GM23338 (cell line): ENCODE measurements at regions not wholly inside any gene's neighbourhood (a gene's known extent, or its start where the extent isn't known, plus 50 kb on each side); places are given as distances from the start of the nearest gene placed in this dataset.

Source experiments
- ATAC-seq: fragments of 200-7000 bp; cut with Tn5 transposase; 3 replicates; pipeline ENCODE4 v1.9.1; 2020
- DNase-seq: peaks from one replicate; pipeline ENCODE4 v3.0.0-alpha.2; 2015; ENCODE audit warnings: low spot score
- H2AFZ ChIP-seq: fragments of 200-600 bp; sonication (generic); 2 replicates; pipeline ENCODE4 v1.8.0; 2016; ENCODE audit warnings: antibody characterized with exemption, mild to moderate bottlenecking, moderate library complexity
- H3F3A ChIP-seq: fragments of 200-600 bp; sonication (generic); replicated peaks from 2 replicates; pipeline ENCODE4 v1.8.0; 2017; ENCODE audit warnings: antibody characterized with exemption, mixed run types, low read depth
- H3K27ac ChIP-seq: fragments of 200-600 bp; sonication (generic); 2 replicates; pipeline ENCODE4 v1.6.1; 2016; ENCODE audit warnings: low read depth
- H3K27me3 ChIP-seq: fragments of 200-600 bp; sonication (generic); 2 replicates; pipeline ENCODE4 v1.8.0; 2016; ENCODE audit warnings: mild to moderate bottlenecking, mixed run types, moderate library complexity; ENCODE audit not compliant: insufficient read depth
- H3K36me3 ChIP-seq: fragments of 200-600 bp; sonication (generic); 2 replicates; pipeline ENCODE4 v1.8.0; 2016; ENCODE audit warnings: mild to moderate bottlenecking; ENCODE audit not compliant: insufficient read depth
- H3K4me1 ChIP-seq: fragments of 200-600 bp; sonication (generic); 2 replicates; pipeline ENCODE4 v1.8.0; 2016; ENCODE audit warnings: mild to moderate bottlenecking, moderate library complexity; ENCODE audit not compliant: insufficient read depth
- H3K4me2 ChIP-seq: fragments of 200-600 bp; sonication (generic); 2 replicates; pipeline ENCODE4 v1.7.1; 2017; ENCODE audit warnings: mixed run types
- H3K4me3 ChIP-seq: fragments of 200-600 bp; sonication (generic); 2 replicates; pipeline ENCODE4 v1.6.1; 2016; ENCODE audit warnings: mixed run types
- H3K79me2 ChIP-seq: fragments of 200-600 bp; sonication (generic); replicated peaks from 2 replicates; pipeline ENCODE4 v1.8.0; 2017; ENCODE audit warnings: mild to moderate bottlenecking; ENCODE audit not compliant: insufficient read depth
- H3K9me2 ChIP-seq: fragments of 200-600 bp; sonication (generic); 2 replicates; pipeline ENCODE4 v1.8.0; 2017; ENCODE audit not compliant: insufficient read depth
- H4K20me1 ChIP-seq: fragments of 200-600 bp; sonication (generic); replicated peaks from 2 replicates; pipeline ENCODE4 v1.8.0; 2017; ENCODE audit warnings: mild to moderate bottlenecking; ENCODE audit not compliant: insufficient read depth
- H3K27ac Mint-ChIP-seq: 2 replicates; pipeline ENCODE4 v1.8.0; 2020; ENCODE audit warnings: inconsistent platforms, mild to moderate bottlenecking, moderate library complexity, mixed read lengths
- H3K27me3 Mint-ChIP-seq: 3 replicates; pipeline ENCODE4 v1.8.0; 2022; ENCODE audit warnings: low read depth, mild to moderate bottlenecking, moderate library complexity, mixed read lengths, inconsistent platforms; ENCODE audit not compliant: insufficient read depth, poor library complexity
- H3K36me3 Mint-ChIP-seq: 3 replicates; pipeline ENCODE4 v1.8.0; 2021; ENCODE audit warnings: low read depth, mild to moderate bottlenecking, inconsistent platforms, moderate library complexity, mixed read lengths
- H3K4me1 Mint-ChIP-seq: 3 replicates; pipeline ENCODE4 v1.8.0; 2020; ENCODE audit warnings: mild to moderate bottlenecking, inconsistent platforms, mixed read lengths
- H3K4me3 Mint-ChIP-seq: 3 replicates; pipeline ENCODE4 v1.8.0; 2021; ENCODE audit warnings: moderate library complexity, mild to moderate bottlenecking, inconsistent platforms, mixed read lengths
- H3K9me3 Mint-ChIP-seq: 3 replicates; pipeline ENCODE4 v1.8.0; 2020; ENCODE audit warnings: moderate library complexity, mild to moderate bottlenecking, inconsistent platforms, mixed read lengths
- CREB1 ChIP-seq: fragments of 250-450 bp; sonication (Bioruptor Pico); IDR thresholded peaks from 2 replicates; pipeline ENCODE4 v1.5.0; 2020; ENCODE audit warnings: low read depth, mild to moderate bottlenecking, moderate library complexity
- ETS1 ChIP-seq: IDR thresholded peaks from 2 replicates; pipeline ENCODE4 v1.6.1; 2016; ENCODE audit warnings: antibody characterized with exemption
- EZH2phosphoT487 ChIP-seq: fragments of 200-600 bp; sonication (generic); IDR thresholded peaks from one replicate; pipeline ENCODE4 v1.8.1; 2018; ENCODE audit warnings: antibody characterized with exemption; ENCODE audit not compliant: unreplicated experiment
- JUNB ChIP-seq: IDR thresholded peaks from one replicate; pipeline ENCODE4 v1.6.1; 2016; ENCODE audit warnings: antibody characterized with exemption; ENCODE audit not compliant: unreplicated experiment
- NANOG ChIP-seq: IDR thresholded peaks from 2 replicates; pipeline ENCODE4 v1.6.1; 2016; ENCODE audit warnings: antibody characterized with exemption, borderline replicate concordance
- POLR2AphosphoS5 ChIP-seq: IDR thresholded peaks from 2 replicates; pipeline ENCODE4 v1.6.1; 2016; ENCODE audit warnings: antibody characterized with exemption, low read depth
- ZNF114 ChIP-seq: fragments of 250-450 bp; sonication (Bioruptor Pico); IDR thresholded peaks from 2 replicates; pipeline ENCODE4 v1.5.0; 2020; ENCODE audit warnings: mild to moderate bottlenecking, moderate library complexity
- ZNF331 ChIP-seq: fragments of 250-450 bp; sonication (Bioruptor Pico); IDR thresholded peaks from 2 replicates; pipeline ENCODE4 v1.5.0; 2020; ENCODE audit warnings: low read depth, mild to moderate bottlenecking, moderate library complexity
- ZNF462 ChIP-seq: fragments of 250-450 bp; sonication (Bioruptor Pico); IDR thresholded peaks from 2 replicates; pipeline ENCODE4 v1.5.0; 2020; ENCODE audit warnings: mild to moderate bottlenecking, moderate library complexity
- TF ChIP-seq, protein P1 (sequence below): IDR thresholded peaks from one replicate; pipeline ENCODE4 v1.6.1; 2018; ENCODE audit warnings: antibody characterized with exemption; ENCODE audit not compliant: unreplicated experiment

- Histone ChIP-seq H3K79me2 (no peaks in the 10 kb centered on the region), H3K4me1 (no peaks in the 10 kb centered on the region; the same call in 1 of the 2 replicates), H2AFZ (no peak overlapping the region), H4K20me1 (no peaks in the 10 kb centered on the region), H3K9me2 (no peaks in the 10 kb centered on the region), H3K4me3 (no peak overlapping the region), H3K4me2 (no peak overlapping the region), H3K36me3 (no peaks in the 10 kb centered on the region; the same call in 1 of the 2 replicates), H3K27ac (no peak overlapping the region), H3F3A (no peaks in the 10 kb centered on the region), H3K27me3 (no peaks in the 10 kb centered on the region)
- H3K4me1 Mint-ChIP-seq = peaks cover 6% of the 10 kb centered on the region; the same call in 2 of the 3 replicates
- DNase-seq = no peak
- no peak overlapping the region for H3K27ac Mint-ChIP-seq
- TF ChIP-seq ETS1 (no peak), POLR2AphosphoS5 (no peak), JUNB (no peak), NANOG (no peak), CREB1 (CRISPR knock-in tag) (no peak)
- ATAC-seq = no peak
- H3K36me3 Mint-ChIP-seq = peaks cover 10% of the 10 kb centered on the region; the same call in 2 of the 3 replicates
- H3K9me3 Mint-ChIP-seq = peaks cover 13% of the 10 kb centered on the region
- no peak overlapping the region for H3K4me3 Mint-ChIP-seq
- H3K27me3 Mint-ChIP-seq = no peaks in the 10 kb centered on the region
Measured at GRCh38 chr6:122165014-122165413, 234.4 kb upstream of the HSF2 start.

DNA sequence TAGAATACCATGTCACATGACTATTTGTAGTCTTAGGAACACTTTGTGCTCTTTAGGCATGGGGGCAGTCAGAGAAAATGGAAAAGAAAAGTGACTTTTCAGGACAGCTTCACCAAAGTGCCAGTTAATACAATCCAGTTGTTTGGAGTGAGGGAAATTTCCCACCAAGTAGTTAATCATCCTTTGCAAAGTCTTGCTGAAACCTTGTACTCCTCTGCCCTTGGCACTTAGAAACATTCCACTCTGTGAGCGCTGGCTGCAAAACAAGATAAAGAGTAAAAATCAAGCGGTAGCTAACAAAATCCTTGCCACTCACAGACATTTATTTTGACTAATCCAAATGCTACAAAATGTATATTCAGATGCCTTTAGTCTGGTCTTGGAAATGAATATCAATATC is 229.2 kb upstream of the HSF2 start:
- no peaks in the 10 kb centered on the region for H3K27me3 Mint-ChIP-seq
- no peak overlapping the region for H3K27ac Mint-ChIP-seq
- no peak overlapping the region for H3K4me3 Mint-ChIP-seq
- peaks cover 4% of the 10 kb centered on the region; the same call in 1 of the 3 replicates for H3K36me3 Mint-ChIP-seq
- DNase-seq (no peak), ATAC-seq (no peak)
- no peaks in the 10 kb centered on the region for H3K27me3 ChIP-seq
- H3K27ac ChIP-seq = no peak overlapping the region
- no peaks in the 10 kb centered on the region; the same call in 1 of the 2 replicates for H3K36me3 ChIP-seq
- no peaks in the 10 kb centered on the region; the same call in 1 of the 2 replicates for H3K4me1 ChIP-seq
- peaks cover 6% of the 10 kb centered on the region; the same call in 2 of the 3 replicates for H3K4me1 Mint-ChIP-seq
- no peak overlapping the region for H3K4me2 ChIP-seq
- H2AFZ ChIP-seq = no peak overlapping the region
- H3K79me2 ChIP-seq = no peaks in the 10 kb centered on the region
- no peaks in the 10 kb centered on the region for H3K9me2 ChIP-seq
- H3K4me3 ChIP-seq = no peak overlapping the region
- H4K20me1 ChIP-seq = no peaks in the 10 kb centered on the region
- H3F3A ChIP-seq = no peaks in the 10 kb centered on the region
- peaks cover 3% of the 10 kb centered on the region; the same call in 1 of the 3 replicates for H3K9me3 Mint-ChIP-seq
- TF ChIP-seq ZNF114 (CRISPR knock-in tag) (no peak), NANOG (no peak), ETS1 (no peak), ZNF462 (CRISPR knock-in tag) (no peak), EZH2phosphoT487 (no peak), ZNF331 (CRISPR knock-in tag) (no peak)
- TF ChIP-seq, protein P1, sequence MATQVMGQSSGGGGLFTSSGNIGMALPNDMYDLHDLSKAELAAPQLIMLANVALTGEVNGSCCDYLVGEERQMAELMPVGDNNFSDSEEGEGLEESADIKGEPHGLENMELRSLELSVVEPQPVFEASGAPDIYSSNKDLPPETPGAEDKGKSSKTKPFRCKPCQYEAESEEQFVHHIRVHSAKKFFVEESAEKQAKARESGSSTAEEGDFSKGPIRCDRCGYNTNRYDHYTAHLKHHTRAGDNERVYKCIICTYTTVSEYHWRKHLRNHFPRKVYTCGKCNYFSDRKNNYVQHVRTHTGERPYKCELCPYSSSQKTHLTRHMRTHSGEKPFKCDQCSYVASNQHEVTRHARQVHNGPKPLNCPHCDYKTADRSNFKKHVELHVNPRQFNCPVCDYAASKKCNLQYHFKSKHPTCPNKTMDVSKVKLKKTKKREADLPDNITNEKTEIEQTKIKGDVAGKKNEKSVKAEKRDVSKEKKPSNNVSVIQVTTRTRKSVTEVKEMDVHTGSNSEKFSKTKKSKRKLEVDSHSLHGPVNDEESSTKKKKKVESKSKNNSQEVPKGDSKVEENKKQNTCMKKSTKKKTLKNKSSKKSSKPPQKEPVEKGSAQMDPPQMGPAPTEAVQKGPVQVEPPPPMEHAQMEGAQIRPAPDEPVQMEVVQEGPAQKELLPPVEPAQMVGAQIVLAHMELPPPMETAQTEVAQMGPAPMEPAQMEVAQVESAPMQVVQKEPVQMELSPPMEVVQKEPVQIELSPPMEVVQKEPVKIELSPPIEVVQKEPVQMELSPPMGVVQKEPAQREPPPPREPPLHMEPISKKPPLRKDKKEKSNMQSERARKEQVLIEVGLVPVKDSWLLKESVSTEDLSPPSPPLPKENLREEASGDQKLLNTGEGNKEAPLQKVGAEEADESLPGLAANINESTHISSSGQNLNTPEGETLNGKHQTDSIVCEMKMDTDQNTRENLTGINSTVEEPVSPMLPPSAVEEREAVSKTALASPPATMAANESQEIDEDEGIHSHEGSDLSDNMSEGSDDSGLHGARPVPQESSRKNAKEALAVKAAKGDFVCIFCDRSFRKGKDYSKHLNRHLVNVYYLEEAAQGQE = no peak
